Calu3 (cell line): ENCODE measurements at regions not wholly inside any gene's neighbourhood (a gene's known extent, or its start where the extent isn't known, plus 50 kb on each side); places are given as distances from the start of the nearest gene placed in this dataset.
"Not testable (repeated sequence)": the region's sequence is repeated elsewhere in the genome, so short reads cannot be mapped to it uniquely, and the experiment has no call there.

Source experiments
- BruUV-seq: library from RNA; stranded (reverse); fragments of 400-500 nt; replicated peaks from 2 replicates; lab custom pipeline; 2021; lab: Mats Ljungman, UMichigan
- CTCF ChIA-PET: fragments of 300-600 bp; sonication (Branson Sonifier 250); formaldehyde crosslinking; loops from one replicate; lab custom pipeline; 2022; ENCODE audit warnings: antibody characterized with exemption; lab: Charles Lee
- DNase-seq: peaks from one replicate; pipeline ENCODE4 v3.0.0; 2022
- H3K27ac Mint-ChIP-seq: one replicate; pipeline ENCODE4 v1.8.0; 2022; ENCODE audit warnings: mixed read lengths; ENCODE audit not compliant: unreplicated experiment
- H3K27me3 Mint-ChIP-seq: one replicate; pipeline ENCODE4 v1.8.0; 2022; ENCODE audit warnings: mixed read lengths; ENCODE audit not compliant: unreplicated experiment
- H3K36me3 Mint-ChIP-seq: one replicate; pipeline ENCODE4 v1.8.0; 2022; ENCODE audit warnings: mild to moderate bottlenecking, moderate library complexity, mixed read lengths; ENCODE audit not compliant: insufficient read depth, unreplicated experiment
- H3K4me1 Mint-ChIP-seq: one replicate; pipeline ENCODE4 v1.8.0; 2022; ENCODE audit warnings: mild to moderate bottlenecking, low read depth, mixed read lengths; ENCODE audit not compliant: unreplicated experiment
- H3K4me3 Mint-ChIP-seq: one replicate; pipeline ENCODE4 v1.8.0; 2022; ENCODE audit warnings: mild to moderate bottlenecking, low read depth, moderate library complexity, mixed read lengths; ENCODE audit not compliant: unreplicated experiment
- H3K9me3 Mint-ChIP-seq: one replicate; pipeline ENCODE4 v1.8.0; 2022; ENCODE audit warnings: low read depth, mixed read lengths; ENCODE audit not compliant: unreplicated experiment
- CTCF ChIP-seq: fragments of 200-600 bp; IDR thresholded peaks from one replicate; pipeline ENCODE4 v1.8.0; 2022; ENCODE audit warnings: antibody characterized with exemption; ENCODE audit not compliant: unreplicated experiment
- intact Hi-C: fragments of 100-400 bp; cut with micrococcal nuclease; formaldehyde crosslinking; loops from one replicate; pipeline ENCODE4 v1.10.0; 2022; ENCODE audit not compliant: unreplicated experiment

- BruUV-seq: no TSS peak
- no peak for DNase-seq
- Mint-ChIP-seq H3K36me3 (no peaks in the 10 kb centered on the region), H3K27me3 (peaks cover 5% of the 10 kb centered on the region), H3K9me3 (peaks cover 15% of the 10 kb centered on the region), H3K27ac (no peak overlapping the region), H3K4me3 (no peak overlapping the region), H3K4me1 (no peaks in the 10 kb centered on the region)
- CTCF ChIA-PET: interaction anchor here (0.6 kb wide), 1 partner anchor 14 kb away, joined by 3 read pairs; no protein-coding TSS in a partner anchor
- intact Hi-C loops: no loop called here
- TF ChIP-seq CTCF: no peak
Measured at GRCh38 chr1:213702703-213703102, 285.1 kb upstream of the PROX1 start.

GRCh38 chr1:213704941-213705340 is 282.8 kb upstream of the PROX1 start:
- H3K27me3 Mint-ChIP-seq: peaks cover 12% of the 10 kb centered on the region
- peaks cover 10% of the 10 kb centered on the region for H3K9me3 Mint-ChIP-seq
- H3K4me3 Mint-ChIP-seq: no peak overlapping the region
- TF ChIP-seq CTCF: no peak
- BruUV-seq: no TSS peak
- CTCF ChIA-PET: no interaction called here
- intact Hi-C loops: no loop called here
- no peak overlapping the region for H3K27ac Mint-ChIP-seq
- no peak for DNase-seq
- no peaks in the 10 kb centered on the region for H3K36me3 Mint-ChIP-seq
- H3K4me1 Mint-ChIP-seq: no peaks in the 10 kb centered on the region

- H3K4me3 Mint-ChIP-seq, CTCF ChIA-PET, H3K9me3 Mint-ChIP-seq, BruUV-seq, H3K36me3 Mint-ChIP-seq, H3K4me1 Mint-ChIP-seq, intact Hi-C loops, H3K27ac Mint-ChIP-seq, DNase-seq: not testable (repeated sequence)
- peaks cover 35% of the 10 kb centered on the region for H3K27me3 Mint-ChIP-seq
Measured at GRCh38 chr1:213711833-213712490, 275.8 kb upstream of the PROX1 start.

GRCh38 chr1:213714645-213715044 is 273.1 kb upstream of the PROX1 start:
- H3K4me1 Mint-ChIP-seq: no peaks in the 10 kb centered on the region
- H3K27me3 Mint-ChIP-seq: peaks cover 41% of the 10 kb centered on the region
- no peaks in the 10 kb centered on the region for H3K36me3 Mint-ChIP-seq
- intact Hi-C loops: no loop called here
- no peak overlapping the region for H3K4me3 Mint-ChIP-seq
- H3K9me3 Mint-ChIP-seq: peaks cover 12% of the 10 kb centered on the region
- no peak for TF ChIP-seq CTCF
- no peak for DNase-seq
- CTCF ChIA-PET: no interaction called here
- no TSS peak for BruUV-seq
- H3K27ac Mint-ChIP-seq: no peak overlapping the region

- Mint-ChIP-seq H3K4me1 (no peaks in the 10 kb centered on the region), H3K4me3 (no peak overlapping the region), H3K27me3 (peaks cover 39% of the 10 kb centered on the region), H3K36me3 (no peaks in the 10 kb centered on the region), H3K9me3 (peaks cover 10% of the 10 kb centered on the region), H3K27ac (no peak overlapping the region)
- intact Hi-C loops: no loop called here
- CTCF ChIA-PET: no interaction called here
- no peak for TF ChIP-seq CTCF
- no TSS peak for BruUV-seq
- DNase-seq: no peak
Measured at GRCh38 chr1:213715182-213715581, 272.6 kb upstream of the PROX1 start.
